NB4 (cell line): ENCODE measurements at regions not wholly inside any gene's neighbourhood (a gene's known extent, or its start where the extent isn't known, plus 50 kb on each side); places are given as distances from the start of the nearest gene placed in this dataset.

ENCODE experiments used
- DNase-seq: peaks from one replicate; pipeline ENCODE4 v3.0.0; 2010; ENCODE audit warnings: low read depth
- H3K4me3 ChIP-seq: one replicate; pipeline ENCODE4 v1.5.1; 2011; ENCODE audit warnings: mild to moderate bottlenecking, low read depth, low read length, moderate library complexity
- CTCF ChIP-seq: IDR thresholded peaks from one replicate; pipeline ENCODE4 v1.5.1; 2012; ENCODE audit warnings: low read depth, low read length
- MAX ChIP-seq: IDR thresholded peaks from 2 replicates; pipeline ENCODE4 v1.6.1; 2011; ENCODE audit warnings: low read depth, low read length
- MYC ChIP-seq: IDR thresholded peaks from 2 replicates; pipeline ENCODE4 v1.6.1; 2011; ENCODE audit warnings: low read depth, low read length
- POLR2A ChIP-seq: IDR thresholded peaks from 2 replicates; pipeline ENCODE4 v1.6.1; 2011; ENCODE audit warnings: mild to moderate bottlenecking; ENCODE audit not compliant: insufficient read length; ENCODE audit errors: extremely low read depth

- no peak for DNase-seq
- no peak overlapping the region for H3K4me3 ChIP-seq
- TF ChIP-seq MAX = no peak
- TF ChIP-seq MYC = no peak
- TF ChIP-seq CTCF = no peak
- TF ChIP-seq POLR2A = no peak
These were observed 156.5 kb upstream of the ITGB1 start for GRCh38 chr10:33114451-33114952.

- TF ChIP-seq MAX (no peak), POLR2A (no peak), MYC (no peak), CTCF (no peak)
- no peak for DNase-seq
- H3K4me3 ChIP-seq = no peak overlapping the region
These were observed 155.4 kb upstream of the ITGB1 start for GRCh38 chr10:33113466-33113865.

- TF ChIP-seq CTCF = no peak
- TF ChIP-seq POLR2A = no peak
- TF ChIP-seq MAX = no peak
- TF ChIP-seq MYC = no peak
- DNase-seq = no peak
- H3K4me3 ChIP-seq = no peak overlapping the region
These were observed 154.9 kb upstream of the ITGB1 start for GRCh38 chr10:33112831-33113455.

- TF ChIP-seq MYC (no peak), POLR2A (no peak), CTCF (no peak), MAX (no peak)
- no peak overlapping the region for H3K4me3 ChIP-seq
- DNase-seq = no peak
These were observed 153.5 kb upstream of the ITGB1 start for GRCh38 chr10:33111488-33112051.

- TF ChIP-seq MYC (no peak), CTCF (no peak), MAX (no peak), POLR2A (no peak)
- peak; percentile 56 for DNase-seq
- H3K4me3 ChIP-seq = no peak overlapping the region
These were observed 151.9 kb upstream of the ITGB1 start for GRCh38 chr10:33109788-33110469.
